ENCODE measurements at regions not wholly inside any gene's neighbourhood (a gene's known extent, or its start where the extent isn't known, plus 50 kb on each side); places are given as distances from the start of the nearest gene placed in this dataset.
A peak's percentile ranks its signal among the peaks of the same experiment; 100 is the strongest.
"Not testable (repeated sequence)": the region's sequence is repeated elsewhere in the genome, so short reads cannot be mapped to it uniquely, and the experiment has no call there.

DNA sequence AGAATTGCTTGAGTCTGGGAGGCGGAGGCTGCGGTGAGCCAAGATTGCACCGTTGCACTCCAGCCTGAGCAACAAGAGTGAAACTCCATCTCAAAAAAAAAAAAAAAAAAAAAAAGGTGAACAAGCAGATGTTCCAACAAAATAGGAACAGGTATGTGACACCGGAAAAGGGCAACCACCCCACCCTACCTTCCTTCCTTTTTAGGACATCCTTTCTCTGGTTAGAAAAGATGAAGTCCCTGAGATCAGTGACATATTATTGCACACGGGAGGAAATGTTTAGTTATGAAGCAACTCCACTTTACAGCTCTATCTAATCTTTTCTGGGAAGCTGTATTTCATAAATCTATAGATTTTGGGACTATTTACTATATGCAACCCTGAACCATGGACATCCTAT lies 114.2 kb upstream of the MON1B start:
- no peak for DNase-seq

DNA sequence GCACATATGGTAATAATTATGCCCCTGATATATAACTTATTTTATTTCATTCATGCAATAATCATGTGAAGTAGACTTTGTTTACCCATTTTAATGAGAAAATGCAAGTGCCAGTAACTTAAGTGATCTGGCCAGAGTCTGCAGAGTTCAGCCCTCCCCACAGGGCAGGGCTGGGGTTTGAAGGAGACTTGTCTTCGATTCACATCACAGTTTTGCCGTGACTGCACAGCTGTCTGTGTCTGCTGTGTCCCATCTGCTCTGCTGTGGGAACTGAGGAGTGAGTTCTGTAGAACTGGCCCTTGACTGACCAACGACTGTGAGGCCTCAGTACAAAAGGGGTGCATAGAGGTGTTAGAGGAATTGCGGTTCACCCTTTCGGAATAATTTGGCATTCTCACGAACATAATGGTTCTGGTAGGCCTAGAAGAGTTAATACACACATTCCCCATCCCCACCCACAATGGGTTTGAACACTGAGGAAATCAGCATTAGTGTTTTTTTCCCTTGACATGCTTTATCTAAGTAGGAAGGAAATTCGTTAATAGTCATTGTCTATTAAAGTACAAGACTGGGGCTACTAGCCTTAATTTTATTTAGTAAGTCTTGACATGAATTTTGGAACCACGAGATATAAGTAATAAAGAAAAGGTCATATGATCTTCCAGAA lies 113.6 kb upstream of the MON1B start:
- DNase-seq, result no peak

DNA sequence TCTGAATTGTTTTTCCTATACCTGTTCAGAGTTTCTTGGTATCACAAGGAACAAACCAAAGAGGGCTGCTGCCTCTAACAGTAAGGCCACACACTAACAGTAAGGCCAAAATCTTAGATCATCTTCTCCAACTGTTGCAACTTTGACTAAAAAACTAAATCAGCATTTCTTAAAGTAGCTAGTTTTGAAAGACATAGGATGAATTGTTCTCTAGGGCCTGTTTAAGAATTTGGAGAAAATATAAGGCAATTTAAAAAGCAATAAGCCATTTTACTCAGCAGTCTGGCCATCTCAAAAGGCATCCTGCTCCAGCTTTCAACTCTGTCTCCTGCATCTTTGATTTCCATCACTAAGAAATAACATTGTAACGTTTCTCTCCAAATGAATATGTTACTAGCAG lies 105.0 kb upstream of the MON1B start:
- no peak for DNase-seq

DNA sequence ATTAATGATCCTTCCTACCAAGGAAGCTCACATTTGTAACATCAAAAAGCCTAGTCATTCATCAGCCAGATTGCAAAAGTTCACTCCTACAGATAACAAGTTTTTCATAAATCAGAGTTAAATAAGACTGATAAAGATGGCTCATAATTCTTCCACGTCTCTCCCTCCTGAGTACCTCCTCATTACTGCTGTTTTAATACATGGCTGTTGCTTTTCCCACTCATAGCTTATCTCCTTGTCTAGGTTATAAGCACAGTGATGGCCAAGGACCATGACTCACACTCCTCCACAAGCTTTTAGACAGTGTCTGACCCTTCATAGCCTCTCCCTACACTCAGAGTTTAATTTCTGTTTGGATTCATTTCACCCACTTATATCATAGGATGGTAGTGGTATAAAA lies 100.9 kb upstream of the MON1B start:
- no peak for DNase-seq

DNA sequence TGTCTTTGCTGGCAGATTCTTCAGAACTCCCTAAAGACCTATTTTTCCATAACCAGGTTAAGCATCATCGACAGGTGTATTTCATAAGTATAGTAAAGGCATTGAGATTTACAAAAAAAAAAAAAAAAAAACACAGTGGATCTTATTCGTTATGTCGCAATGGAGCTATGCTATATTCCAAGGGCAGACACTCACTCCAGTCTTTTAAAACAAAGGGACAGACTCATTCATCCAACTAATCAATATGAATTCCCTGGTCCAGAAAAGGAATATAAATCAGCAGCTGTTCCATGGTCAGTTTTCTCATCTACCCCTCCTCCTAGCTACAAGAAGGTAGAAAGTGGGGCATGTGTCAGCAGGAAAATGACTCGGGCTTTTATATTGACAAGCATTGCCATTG lies 97.7 kb upstream of the MON1B start:
- no peak for DNase-seq

DNA sequence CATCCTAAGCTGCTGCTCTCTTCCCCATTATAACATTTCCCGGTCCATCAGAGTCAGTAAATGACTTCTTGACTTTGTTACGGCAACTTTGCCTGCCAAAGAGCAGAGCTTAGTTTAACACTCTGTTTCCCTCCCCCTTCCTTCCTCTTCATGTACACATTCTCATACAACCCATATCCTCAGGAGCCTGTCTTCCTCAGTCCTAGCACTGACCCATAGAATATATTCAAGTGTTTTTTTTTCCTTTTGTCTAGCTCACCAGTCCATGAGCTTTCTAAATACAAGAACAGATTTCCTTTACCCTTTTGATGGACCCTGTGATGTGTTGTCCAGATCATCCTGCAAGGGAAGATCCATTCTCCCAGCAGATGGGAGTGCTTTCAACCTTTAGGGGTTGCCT lies 97.0 kb upstream of the MON1B start:
- no peak for DNase-seq

DNA sequence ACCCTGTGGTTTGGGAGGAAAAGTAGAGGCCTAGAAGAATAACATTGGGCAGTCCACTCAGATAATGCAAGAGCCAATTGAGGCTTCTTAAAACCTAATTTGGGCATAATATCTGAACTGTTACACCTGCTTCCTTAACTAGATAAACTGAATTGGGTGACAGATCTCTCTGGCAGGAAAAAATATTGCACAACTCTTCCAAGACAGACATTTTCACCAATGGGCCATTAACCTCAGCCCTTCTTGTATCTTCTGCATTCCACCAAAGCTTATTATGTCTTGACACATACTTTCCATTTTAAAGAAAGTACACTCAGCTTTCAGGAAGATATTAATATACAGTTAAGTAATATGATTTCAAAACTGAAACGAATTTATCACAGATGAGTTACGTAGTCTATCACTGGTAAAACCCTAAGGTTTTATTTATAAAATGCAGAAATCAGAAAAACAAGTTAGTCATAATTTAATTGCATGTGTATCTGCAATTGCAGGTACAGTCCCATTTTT lies 79.9 kb upstream of the MON1B start:
- no peak for DNase-seq

DNA sequence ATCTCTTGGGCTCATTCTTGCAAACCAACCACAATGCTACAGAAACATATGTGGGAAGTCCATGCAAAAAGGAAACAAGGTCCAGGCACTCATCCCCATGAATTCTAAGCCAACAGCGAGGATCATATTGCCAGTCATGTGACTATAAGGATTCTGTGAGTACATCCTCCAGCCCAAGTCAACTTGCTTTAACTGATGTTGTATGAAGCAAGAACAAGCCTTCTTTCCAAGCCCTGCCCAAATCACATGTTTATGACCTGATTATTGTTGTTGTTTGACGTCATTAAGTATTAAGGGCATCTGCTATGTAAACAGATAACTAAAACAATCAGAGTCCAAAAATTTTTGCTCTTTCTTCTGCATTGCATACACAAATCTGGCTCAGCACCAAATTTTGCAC lies 78.2 kb upstream of the MON1B start:
- DNase-seq, result no peak

DNA sequence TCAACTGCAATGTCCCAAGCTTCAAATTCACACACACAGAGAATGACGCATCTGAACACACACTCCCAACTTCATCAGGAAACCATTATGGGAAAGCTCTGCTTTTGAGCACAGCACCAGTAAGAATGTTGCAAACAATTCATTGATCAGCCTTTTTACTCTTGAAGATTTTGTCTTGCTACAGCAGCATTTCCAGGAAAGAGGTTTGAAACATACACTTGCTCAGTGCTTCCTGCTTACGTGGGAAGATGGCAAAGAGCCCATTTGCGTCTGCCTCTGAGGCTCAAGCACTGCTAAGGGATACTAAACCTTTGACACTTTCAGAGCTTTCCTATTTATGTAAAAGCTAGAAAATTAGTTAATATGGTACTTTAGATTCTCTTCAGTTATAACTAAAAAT lies 77.2 kb upstream of the MON1B start:
- DNase-seq, result peak; percentile 41

DNA sequence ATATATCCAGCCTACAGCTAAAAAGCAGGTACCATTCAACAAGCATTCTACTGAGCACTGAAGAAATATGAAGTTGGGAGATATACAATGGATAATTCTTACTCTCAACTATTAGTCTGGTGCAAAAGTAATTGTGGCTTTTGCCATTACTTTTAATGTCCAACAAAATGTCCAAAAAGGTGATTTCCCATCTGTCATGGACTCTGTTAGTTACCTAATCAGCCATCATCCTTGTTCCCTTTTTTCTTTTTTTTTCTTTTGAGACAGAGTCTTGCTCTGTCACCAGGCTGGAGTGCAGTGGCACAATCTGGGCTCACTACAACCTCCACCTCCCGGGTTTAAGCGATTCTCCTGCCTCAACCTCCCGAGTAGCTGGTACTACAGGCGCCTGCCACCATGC lies 76.6 kb upstream of the MON1B start:
- DNase-seq, result not testable (repeated sequence)

DNA sequence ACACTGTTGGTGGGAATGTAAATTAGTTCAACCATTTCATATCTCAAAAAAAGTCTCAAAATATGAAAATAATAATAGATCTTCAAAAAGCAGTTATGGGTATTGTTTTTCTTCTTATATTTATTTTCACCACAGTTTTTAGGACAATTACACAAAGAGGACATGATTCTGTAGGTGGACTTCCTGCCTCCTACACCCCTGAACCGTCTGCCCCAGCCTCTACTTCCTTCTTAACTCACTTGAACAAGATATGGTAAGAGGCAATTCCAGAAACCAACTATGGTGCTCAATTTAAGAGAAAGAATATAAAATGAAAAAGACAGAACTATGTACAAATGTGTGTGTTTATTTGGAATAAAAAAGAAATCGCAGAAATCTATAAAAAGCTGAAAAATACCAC lies 74.1 kb upstream of the MON1B start:
- no peak for DNase-seq

DNA sequence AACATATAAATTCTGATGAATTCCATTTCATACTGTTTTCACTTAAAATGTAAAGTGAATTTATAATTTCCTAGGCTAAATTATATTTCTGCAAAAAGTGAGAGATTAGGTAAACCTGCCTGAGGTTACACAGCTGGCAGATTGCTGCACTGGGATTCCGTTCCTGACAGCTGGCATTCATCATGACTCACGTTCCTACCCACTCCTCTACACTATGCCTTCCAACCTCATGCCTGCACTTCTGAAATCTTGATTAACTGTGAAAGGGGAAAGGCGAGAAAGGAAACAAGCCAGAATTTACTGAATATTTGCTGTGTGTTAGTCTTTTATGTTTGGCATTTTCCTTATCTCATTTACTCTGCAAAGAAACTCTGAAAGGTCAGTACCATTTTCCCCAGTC lies 73.3 kb upstream of the MON1B start:
- no peak for DNase-seq

DNA sequence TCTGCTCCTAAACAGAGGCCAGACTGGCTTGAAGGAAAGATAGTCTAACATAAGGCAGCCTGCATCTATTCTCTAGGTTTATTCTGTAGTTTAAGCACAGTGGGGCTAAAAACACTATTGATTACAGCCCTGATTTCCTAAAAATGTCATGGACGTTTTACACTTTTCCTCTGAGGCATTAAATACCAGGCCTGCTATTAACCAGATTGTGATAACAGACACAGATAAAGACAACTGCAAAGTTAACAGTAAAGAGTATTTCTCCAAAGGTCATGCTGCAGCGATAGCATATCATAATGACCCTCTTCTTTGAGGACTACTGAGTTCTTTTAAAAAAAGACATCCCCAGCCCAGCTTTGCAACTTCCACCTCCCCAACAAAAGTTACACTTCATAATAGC lies 59.6 kb upstream of the MON1B start:
- DNase-seq, result no peak

DNA sequence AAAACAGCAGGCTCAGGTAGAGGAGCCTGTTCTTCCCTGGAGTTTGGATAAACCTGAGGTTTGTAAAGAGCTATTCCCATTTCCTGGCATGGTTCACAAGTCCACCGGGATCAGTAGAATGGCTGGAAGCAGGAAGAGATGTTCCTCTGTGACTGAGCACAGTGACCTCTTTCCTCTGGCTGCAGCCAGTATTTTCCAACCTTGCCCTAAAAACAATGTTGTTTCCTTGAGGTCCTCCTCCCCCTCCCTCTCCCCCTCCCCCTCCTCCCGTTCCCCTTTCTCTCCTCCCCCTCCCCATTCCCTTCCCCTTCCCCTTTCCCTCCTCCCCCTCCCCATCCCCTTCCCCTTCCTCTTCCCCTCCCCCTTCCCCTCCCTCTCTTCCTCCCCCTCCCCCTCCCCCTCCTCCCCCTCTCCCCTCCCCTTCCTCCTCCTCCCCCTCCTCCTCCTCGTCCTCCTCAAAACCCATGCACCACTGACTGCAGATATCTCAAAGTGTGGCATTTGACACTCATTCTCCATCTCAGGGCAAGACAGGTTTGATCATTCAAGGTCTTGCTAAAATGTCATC lies 58.9 kb upstream of the MON1B start:
- no peak for DNase-seq

DNA sequence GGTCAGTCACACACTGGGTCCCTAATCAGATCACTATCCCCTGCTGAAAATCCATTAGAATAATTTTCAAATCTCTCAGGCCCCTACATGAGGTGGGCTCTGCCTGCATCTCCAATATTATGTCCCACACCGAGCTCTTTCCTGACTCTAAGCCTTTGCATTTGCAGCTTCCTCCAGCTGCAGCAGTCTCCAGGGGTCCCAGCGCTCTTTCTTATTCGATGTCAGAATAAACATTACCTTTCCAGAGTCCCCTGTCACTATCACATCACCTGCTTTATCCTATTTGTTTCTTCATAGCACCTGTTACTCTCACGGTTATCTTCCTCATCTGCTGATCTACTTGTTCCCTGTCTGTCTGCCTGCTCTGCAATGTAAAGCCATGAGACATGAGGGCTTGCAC lies 57.3 kb upstream of the MON1B start:
- DNase-seq, result no peak

DNA sequence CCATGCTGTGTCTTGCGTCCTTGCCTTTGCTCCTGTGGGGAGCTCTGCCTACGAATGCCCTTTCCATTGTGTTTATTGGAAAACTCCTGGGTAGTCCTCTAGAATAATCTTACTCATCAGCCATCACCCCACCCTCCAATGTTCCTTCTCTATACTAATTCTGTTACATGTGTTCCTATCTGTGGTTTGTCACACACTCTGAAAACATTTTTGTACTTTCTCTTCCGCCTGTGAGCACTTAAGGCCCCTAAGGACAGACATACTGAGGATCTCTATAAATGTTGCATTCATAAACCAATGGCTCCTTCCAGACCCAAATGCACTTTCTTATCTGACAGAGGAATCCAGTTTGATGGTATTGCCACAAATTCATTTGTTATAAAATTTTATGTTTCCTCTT lies 53.9 kb upstream of the MON1B start:
- no peak for DNase-seq
